ENCODE measurements at regions not wholly inside any gene's neighbourhood (a gene's known extent, or its start where the extent isn't known, plus 50 kb on each side); places are given as distances from the start of the nearest gene placed in this dataset.

- ChIA-PET CTCF (no interaction called here), POLR2A (no interaction called here)
- no peak for DNase-seq (ENCODE audit: low read depth, low spot score)
- TF ChIP-seq CTCF (IDR thresholded peaks at IDR 0.05; ENCODE audit: insufficient read depth, low read length, missing control alignments): no peak
- no peak overlapping the region for H3K4me3 ChIP-seq (ENCODE audit: low read depth, low read length)
These were observed 1134.0 kb downstream of the XPNPEP1 start for GRCh38 chr10:108789336-108789735.

- no peak for DNase-seq (ENCODE audit: low read depth, low spot score)
- POLR2A ChIA-PET: no interaction called here
- no peak overlapping the region for H3K4me3 ChIP-seq (ENCODE audit: low read depth, low read length)
- CTCF ChIA-PET: no interaction called here
- no peak for TF ChIP-seq CTCF (IDR thresholded peaks at IDR 0.05; ENCODE audit: insufficient read depth, low read length, missing control alignments)
These were observed 1134.4 kb downstream of the XPNPEP1 start for GRCh38 chr10:108788891-108789290.

GRCh38 chr10:108787932-108788331 lies 1135.4 kb downstream of the XPNPEP1 start:
- DNase-seq (ENCODE audit: low read depth, low spot score): no peak
- ChIA-PET POLR2A (no interaction called here), CTCF (no interaction called here)
- no peak for TF ChIP-seq CTCF (IDR thresholded peaks at IDR 0.05; ENCODE audit: insufficient read depth, low read length, missing control alignments)
- no peak overlapping the region for H3K4me3 ChIP-seq (ENCODE audit: low read depth, low read length)

GRCh38 chr10:108785011-108785410 lies 1138.3 kb downstream of the XPNPEP1 start:
- no peak for TF ChIP-seq CTCF (IDR thresholded peaks at IDR 0.05; ENCODE audit: insufficient read depth, low read length, missing control alignments)
- no peak for DNase-seq (ENCODE audit: low read depth, low spot score)
- no peak overlapping the region for H3K4me3 ChIP-seq (ENCODE audit: low read depth, low read length)
- CTCF ChIA-PET: no interaction called here
- POLR2A ChIA-PET: no interaction called here

GRCh38 chr10:108784534-108784933 lies 1138.8 kb downstream of the XPNPEP1 start:
- POLR2A ChIA-PET: no interaction called here
- CTCF ChIA-PET: no interaction called here
- no peak overlapping the region for H3K4me3 ChIP-seq (ENCODE audit: low read depth, low read length)
- no peak for DNase-seq (ENCODE audit: low read depth, low spot score)
- no peak for TF ChIP-seq CTCF (IDR thresholded peaks at IDR 0.05; ENCODE audit: insufficient read depth, low read length, missing control alignments)

GRCh38 chr10:108783897-108784296 lies 1139.4 kb downstream of the XPNPEP1 start:
- ChIA-PET CTCF (no interaction called here), POLR2A (no interaction called here)
- no peak overlapping the region for H3K4me3 ChIP-seq (ENCODE audit: low read depth, low read length)
- DNase-seq (ENCODE audit: low read depth, low spot score): no peak
- no peak for TF ChIP-seq CTCF (IDR thresholded peaks at IDR 0.05; ENCODE audit: insufficient read depth, low read length, missing control alignments)

All from AG04449 (cell line).